Liver (tissue), 3 donors: ENCODE measurements at regions not wholly inside any gene's neighbourhood (a gene's known extent, or its start where the extent isn't known, plus 50 kb on each side); places are given as distances from the start of the nearest gene placed in this dataset.

ENCODE experiments used
- ATF3 ChIP-seq: IDR thresholded peaks from 2 replicates; pipeline ENCODE4 v1.6.1; 2016; ENCODE audit warnings: antibody characterized with exemption
- CTCF ChIP-seq: fragments of 150-350 bp; IDR thresholded peaks from 2 replicates; pipeline ENCODE4 v1.5.1; 2017; ENCODE audit warnings: improper control_type of control experiment, low read depth, low read length; ENCODE audit not compliant: missing input control
- EGR1 ChIP-seq, 2 donors: IDR thresholded peaks; 2 replicates each; pipeline ENCODE4 v1.6.1; 2016 to 2018; ENCODE audit warnings: antibody characterized with exemption in 2 of 2, low read depth in 2 of 2
- FOXA1 ChIP-seq: IDR thresholded peaks from 2 replicates; pipeline ENCODE4 v1.6.1; 2016; ENCODE audit warnings: antibody characterized with exemption
- GABPA ChIP-seq, 2 donors: IDR thresholded peaks in 1 of 2; conservative IDR thresholded peaks in 1 of 2; 2 replicates each; pipeline ENCODE4 v1.6.1; 2016; ENCODE audit warnings: antibody characterized with exemption in 2 of 2, mild to moderate bottlenecking in 1 of 2, moderate library complexity in 1 of 2
- JUND ChIP-seq, 2 donors: IDR thresholded peaks; 2 replicates each; pipeline ENCODE4 v1.6.1; 2016; ENCODE audit warnings: antibody characterized with exemption in 2 of 2
- MAX ChIP-seq: IDR thresholded peaks from 2 replicates; pipeline ENCODE4 v1.6.1; 2016; ENCODE audit warnings: antibody characterized with exemption
- NR2F2 ChIP-seq: IDR thresholded peaks from 2 replicates; pipeline ENCODE4 v1.6.1; 2016; ENCODE audit warnings: antibody characterized with exemption
- RAD21 ChIP-seq, 2 donors: IDR thresholded peaks; 2 replicates each; pipeline ENCODE4 v1.6.1; 2016; ENCODE audit warnings: antibody characterized with exemption in 2 of 2, mild to moderate bottlenecking in 2 of 2
- REST ChIP-seq: IDR thresholded peaks from 2 replicates; pipeline ENCODE4 v1.6.1; 2016; ENCODE audit warnings: antibody characterized with exemption, mild to moderate bottlenecking
- RXRA ChIP-seq, 2 donors: IDR thresholded peaks; 2 replicates each; pipeline ENCODE4 v1.6.1; 2017 to 2018; ENCODE audit warnings: antibody characterized with exemption in 2 of 2, mild to moderate bottlenecking in 1 of 2
- TAF1 ChIP-seq: conservative IDR thresholded peaks from 2 replicates; pipeline ENCODE4 v1.6.1; 2016; ENCODE audit warnings: antibody characterized with exemption, mild to moderate bottlenecking
- YY1 ChIP-seq: IDR thresholded peaks from 2 replicates; pipeline ENCODE4 v1.6.1; 2016; ENCODE audit warnings: antibody characterized with exemption, mild to moderate bottlenecking
- donor health status: healthy.
- donor health status: healthy.

DNA sequence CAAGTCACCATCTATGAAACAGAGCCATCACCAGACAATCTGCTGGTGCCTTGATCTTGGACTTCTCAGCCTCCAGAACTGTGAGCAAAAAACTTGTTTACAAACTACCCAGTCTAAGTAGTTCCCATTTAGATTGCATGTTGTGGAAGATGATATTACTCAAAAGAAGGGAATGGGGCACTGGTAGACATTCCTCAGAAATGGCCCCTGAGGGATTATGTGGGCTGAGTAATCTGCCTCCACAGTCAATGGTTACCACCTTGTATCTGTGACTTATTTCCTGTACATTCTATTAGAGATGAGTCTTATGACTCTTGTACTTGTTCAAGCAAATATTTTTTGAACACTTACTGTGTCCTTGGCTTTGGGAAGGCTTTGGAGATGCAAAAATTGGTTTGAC lies 160.4 kb downstream of the NUP35 start:
- TF ChIP-seq CTCF = no peak
- no peak for TF ChIP-seq GABPA (IDR thresholded peaks at IDR 0.05 in 1 of 2, conservative IDR thresholded peaks at IDR 0.05 in 1 of 2)
- TF ChIP-seq YY1 = no peak
- TF ChIP-seq MAX = no peak
- TF ChIP-seq JUND (IDR thresholded peaks at IDR 0.05) = no peak
- TF ChIP-seq REST = no peak
- TF ChIP-seq RXRA (IDR thresholded peaks at IDR 0.05) = no peak
- TF ChIP-seq EGR1 (IDR thresholded peaks at IDR 0.05; ENCODE audit: low read depth in 2 of 2) = no peak
- TF ChIP-seq ATF3 = no peak
- TF ChIP-seq TAF1 = no peak
- no peak for TF ChIP-seq FOXA1
- no peak for TF ChIP-seq NR2F2
- TF ChIP-seq RAD21 (IDR thresholded peaks at IDR 0.05) = no peak
